Breast epithelium (tissue), 4 donors: ENCODE measurements at regions not wholly inside any gene's neighbourhood (a gene's known extent, or its start where the extent isn't known, plus 50 kb on each side); places are given as distances from the start of the nearest gene placed in this dataset.
"Not testable (repeated sequence)": the region's sequence is repeated elsewhere in the genome, so short reads cannot be mapped to it uniquely, and the experiment has no call there.

Source experiments
- DNase-seq, 2 donors: peaks; one replicate each; pipeline ENCODE4 v3.0.0-alpha.2; 2019; ENCODE audit warnings: low spot score in 2 of 2
- H3K27ac ChIP-seq, 2 donors: fragments of 200-600 bp; sonication (generic) in 1 of 2; one replicate each; pipeline ENCODE4 v1.5.1; 2016 to 2019; ENCODE audit warnings: mild to moderate bottlenecking in 1 of 2
- H3K27me3 ChIP-seq, 2 donors: fragments of 200-600 bp; sonication (generic) in 1 of 2; one replicate each; pipeline versions ENCODE4 v1.5.1 to v1.6.0; 2017 to 2019; ENCODE audit warnings: control low read depth in 1 of 2, mild to moderate bottlenecking in 1 of 2
- H3K36me3 ChIP-seq: fragments of 200-600 bp; one replicate; pipeline ENCODE4 v1.5.1; 2019
- H3K4me1 ChIP-seq, 2 donors: fragments of 200-600 bp; sonication (generic); one replicate each; pipeline ENCODE4 v1.5.1; 2016 to 2019; ENCODE audit warnings: control low read depth in 1 of 2
- H3K4me3 ChIP-seq, 3 donors: fragments of 200-600 bp; sonication (generic); 1 replicate in 2 of 3; 2 replicates in 1 of 3; pipeline ENCODE4 v1.5.1; 2016 to 2019; ENCODE audit warnings: mild to moderate bottlenecking in 3 of 3, moderate library complexity in 2 of 3
- H3K9me3 ChIP-seq, 2 donors: fragments of 200-600 bp; sonication (generic) in 1 of 2; one replicate each; pipeline ENCODE4 v1.5.1; 2016 to 2019; ENCODE audit warnings: control low read depth in 1 of 2
- POLR2A ChIP-seq: fragments of 450-650 bp; IDR thresholded peaks from one replicate; pipeline ENCODE4 v1.6.1; 2016; ENCODE audit warnings: antibody characterized with exemption, mild to moderate bottlenecking, moderate library complexity
- POLR2AphosphoS5 ChIP-seq, 3 donors: sonication (generic); formaldehyde crosslinking; IDR thresholded peaks; one replicate each; pipeline ENCODE4 v1.6.1; 2017; ENCODE audit warnings: antibody characterized with exemption in 3 of 3
- intact Hi-C: fragments of 100-400 bp; cut with DNase I; formaldehyde crosslinking; loops from one replicate; pipeline ENCODE4 v1.15.1; 2023; ENCODE audit warnings: low total_unique reads
- TF ChIP-seq, protein P1 (sequence below), 3 donors: fragments of 450-650 bp; IDR thresholded peaks; one replicate each; pipeline ENCODE4 v1.5.1; 2016 to 2017; ENCODE audit warnings: antibody characterized with exemption in 3 of 3, mild to moderate bottlenecking in 3 of 3, moderate library complexity in 3 of 3

DNA sequence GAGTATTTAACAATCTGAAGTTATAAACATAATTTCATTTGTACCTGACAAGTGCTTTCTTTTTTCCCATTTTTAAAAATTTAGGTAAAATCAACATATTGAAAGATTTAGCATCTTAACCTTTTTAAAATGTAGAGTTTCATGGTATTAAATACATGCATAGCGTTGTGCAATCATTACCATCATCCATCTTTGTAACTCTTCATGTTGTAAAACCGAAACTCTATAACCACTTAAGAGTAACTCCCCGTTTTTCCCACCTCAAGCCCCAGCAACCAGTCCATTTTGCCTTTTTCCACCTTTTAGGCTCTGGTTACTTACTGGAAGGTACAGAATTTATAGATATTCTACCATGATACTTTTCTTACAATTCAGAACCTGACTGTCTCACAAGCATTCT lies 892.5 kb downstream of the DNAJB9 start:
- TF ChIP-seq POLR2AphosphoS5 (IDR thresholded peaks at IDR 0.05) = no peak
- no peak for TF ChIP-seq POLR2A
- TF ChIP-seq, protein P1, sequence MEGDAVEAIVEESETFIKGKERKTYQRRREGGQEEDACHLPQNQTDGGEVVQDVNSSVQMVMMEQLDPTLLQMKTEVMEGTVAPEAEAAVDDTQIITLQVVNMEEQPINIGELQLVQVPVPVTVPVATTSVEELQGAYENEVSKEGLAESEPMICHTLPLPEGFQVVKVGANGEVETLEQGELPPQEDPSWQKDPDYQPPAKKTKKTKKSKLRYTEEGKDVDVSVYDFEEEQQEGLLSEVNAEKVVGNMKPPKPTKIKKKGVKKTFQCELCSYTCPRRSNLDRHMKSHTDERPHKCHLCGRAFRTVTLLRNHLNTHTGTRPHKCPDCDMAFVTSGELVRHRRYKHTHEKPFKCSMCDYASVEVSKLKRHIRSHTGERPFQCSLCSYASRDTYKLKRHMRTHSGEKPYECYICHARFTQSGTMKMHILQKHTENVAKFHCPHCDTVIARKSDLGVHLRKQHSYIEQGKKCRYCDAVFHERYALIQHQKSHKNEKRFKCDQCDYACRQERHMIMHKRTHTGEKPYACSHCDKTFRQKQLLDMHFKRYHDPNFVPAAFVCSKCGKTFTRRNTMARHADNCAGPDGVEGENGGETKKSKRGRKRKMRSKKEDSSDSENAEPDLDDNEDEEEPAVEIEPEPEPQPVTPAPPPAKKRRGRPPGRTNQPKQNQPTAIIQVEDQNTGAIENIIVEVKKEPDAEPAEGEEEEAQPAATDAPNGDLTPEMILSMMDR (IDR thresholded peaks at IDR 0.05) = no peak
- no peak overlapping the region for H3K4me3 ChIP-seq
- H3K4me1 ChIP-seq = no peaks in the 10 kb centered on the region
- intact Hi-C loops = no loop called here
- no peak overlapping the region for H3K27ac ChIP-seq
- H3K36me3 ChIP-seq = no peaks in the 10 kb centered on the region
- H3K27me3 ChIP-seq = no peaks in the 10 kb centered on the region
- DNase-seq = no peak
- H3K9me3 ChIP-seq = no peaks in the 10 kb centered on the region

DNA sequence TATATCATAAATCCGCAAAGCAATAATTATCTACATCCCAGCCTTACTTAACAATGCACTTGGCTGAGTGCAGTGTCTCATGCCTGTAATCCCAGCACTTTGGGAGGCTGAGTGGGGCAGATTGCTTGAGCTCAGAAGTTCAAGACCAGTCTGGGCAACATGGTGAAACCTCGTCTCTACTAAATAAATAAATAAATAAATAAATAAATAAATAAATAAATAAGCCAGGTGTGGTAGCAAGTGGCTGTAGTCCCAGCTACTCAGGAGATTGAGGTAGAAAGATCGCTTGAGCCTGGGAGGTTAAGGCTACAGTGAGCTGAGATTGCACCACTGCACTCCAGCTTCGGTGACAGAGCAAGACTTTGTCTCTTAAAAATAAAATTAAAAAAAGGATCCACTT lies 898.1 kb downstream of the DNAJB9 start:
- H3K4me3 ChIP-seq, DNase-seq, H3K27ac ChIP-seq, H3K36me3 ChIP-seq, H3K4me1 ChIP-seq, H3K9me3 ChIP-seq, intact Hi-C loops, H3K27me3 ChIP-seq: not testable (repeated sequence)

DNA sequence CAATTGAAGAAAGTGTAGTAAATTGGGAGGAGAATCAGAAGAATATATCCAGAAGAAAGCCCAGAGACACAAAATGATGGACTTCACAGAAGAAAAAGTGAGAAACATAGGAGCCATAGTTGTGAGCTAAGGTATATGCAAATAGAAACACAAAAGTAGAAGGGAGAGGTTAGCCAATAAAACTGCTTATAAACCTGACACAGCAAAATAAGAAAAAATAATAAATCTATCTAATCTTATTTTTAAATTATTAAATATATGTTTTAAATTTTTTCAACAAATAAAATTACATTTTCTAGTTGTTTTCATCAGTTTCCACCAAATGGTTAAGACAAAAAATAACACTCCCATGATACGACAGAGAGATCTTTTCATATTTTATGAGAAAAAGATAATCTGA lies 903.5 kb downstream of the DNAJB9 start:
- no peaks in the 10 kb centered on the region for H3K4me1 ChIP-seq
- no peaks in the 10 kb centered on the region for H3K36me3 ChIP-seq
- H3K27me3 ChIP-seq = no peaks in the 10 kb centered on the region
- no peaks in the 10 kb centered on the region for H3K9me3 ChIP-seq
- TF ChIP-seq POLR2A = no peak
- TF ChIP-seq POLR2AphosphoS5 (IDR thresholded peaks at IDR 0.05) = no peak
- TF ChIP-seq, protein P1 (IDR thresholded peaks at IDR 0.05) = no peak
- no peak overlapping the region for H3K4me3 ChIP-seq
- no peak overlapping the region for H3K27ac ChIP-seq
- no peak for DNase-seq
- intact Hi-C loops = no loop called here

DNA sequence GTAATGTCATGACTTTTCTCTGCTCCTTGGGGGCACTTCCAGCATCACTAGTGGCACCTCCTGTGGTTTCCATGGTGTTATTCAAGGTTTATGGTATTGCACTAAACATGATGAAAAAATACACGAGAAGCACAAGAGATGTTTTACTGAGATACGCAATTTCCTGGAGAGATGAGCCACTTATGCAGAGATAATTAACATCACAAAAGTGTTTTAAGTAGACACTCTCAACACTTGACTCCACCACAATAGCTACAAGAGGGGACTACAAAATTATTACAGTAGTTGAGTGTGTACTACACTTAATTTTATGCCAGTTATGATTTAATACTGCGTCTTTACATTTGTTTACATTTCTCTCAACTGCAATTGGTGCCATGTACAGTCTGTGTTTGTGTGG lies 906.7 kb downstream of the DNAJB9 start:
- H3K4me1 ChIP-seq = no peaks in the 10 kb centered on the region
- TF ChIP-seq POLR2AphosphoS5 (IDR thresholded peaks at IDR 0.05) = no peak
- TF ChIP-seq, protein P1 (IDR thresholded peaks at IDR 0.05) = no peak
- TF ChIP-seq POLR2A = no peak
- no peaks in the 10 kb centered on the region for H3K36me3 ChIP-seq
- no peaks in the 10 kb centered on the region for H3K27me3 ChIP-seq
- no peak for DNase-seq
- no peak overlapping the region for H3K27ac ChIP-seq
- intact Hi-C loops = no loop called here
- no peak overlapping the region for H3K4me3 ChIP-seq
- no peaks in the 10 kb centered on the region for H3K9me3 ChIP-seq

DNA sequence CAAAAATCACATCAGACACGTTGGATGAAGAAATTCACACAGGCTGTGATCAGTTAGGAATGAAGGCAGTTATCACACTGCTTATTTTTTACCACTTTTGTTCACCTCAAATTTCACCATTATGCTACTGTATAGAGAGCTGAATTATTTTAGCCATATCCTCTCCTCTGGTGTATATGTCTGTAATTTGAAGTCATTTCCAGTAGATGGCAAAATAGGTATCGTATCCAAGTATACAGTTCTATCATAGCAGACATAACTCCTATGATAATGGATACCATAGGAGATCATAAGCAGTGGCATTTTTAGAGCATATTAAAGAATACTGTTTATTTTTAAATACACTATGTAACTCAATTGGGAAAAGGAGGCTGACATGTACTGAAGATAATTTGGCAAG lies 909.7 kb downstream of the DNAJB9 start:
- TF ChIP-seq, protein P1 (IDR thresholded peaks at IDR 0.05) = no peak
- TF ChIP-seq POLR2A (no peak), POLR2AphosphoS5 (IDR thresholded peaks at IDR 0.05) (no peak)
- H3K4me3 ChIP-seq = no peak overlapping the region
- H3K36me3 ChIP-seq = no peaks in the 10 kb centered on the region
- intact Hi-C loops = no loop called here
- no peaks in the 10 kb centered on the region for H3K9me3 ChIP-seq
- no peak for DNase-seq
- no peaks in the 10 kb centered on the region for H3K27me3 ChIP-seq
- no peak overlapping the region for H3K27ac ChIP-seq
- no peaks in the 10 kb centered on the region for H3K4me1 ChIP-seq

DNA sequence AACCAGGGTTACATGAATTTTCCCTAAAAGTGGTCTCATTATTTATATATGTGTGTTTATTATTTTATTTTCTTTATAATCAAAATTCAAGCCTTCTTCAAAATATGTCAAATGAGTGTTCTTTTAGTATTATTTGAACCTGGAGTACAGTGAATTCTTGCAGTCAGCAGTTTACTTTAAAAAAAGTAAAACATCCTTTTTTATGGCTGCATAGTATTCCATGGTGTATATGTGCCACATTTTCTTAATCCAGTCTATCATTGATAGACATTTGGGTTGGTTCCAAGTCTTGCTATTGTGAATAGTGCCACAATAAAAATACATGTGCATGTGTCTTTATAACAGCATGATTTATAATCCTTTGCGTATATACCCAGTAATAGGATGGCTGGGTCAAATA lies 920.9 kb downstream of the DNAJB9 start:
- intact Hi-C loops, H3K4me3 ChIP-seq, H3K4me1 ChIP-seq: not testable (repeated sequence)

More for the DNA sequence above, 920.9 kb downstream of the DNAJB9 start:
- H3K27ac ChIP-seq, H3K36me3 ChIP-seq, H3K9me3 ChIP-seq, DNase-seq, H3K27me3 ChIP-seq: not testable (repeated sequence)
